ENCODE measurements at regions not wholly inside any gene's neighbourhood (a gene's known extent, or its start where the extent isn't known, plus 50 kb on each side); places are given as distances from the start of the nearest gene placed in this dataset.

DNA sequence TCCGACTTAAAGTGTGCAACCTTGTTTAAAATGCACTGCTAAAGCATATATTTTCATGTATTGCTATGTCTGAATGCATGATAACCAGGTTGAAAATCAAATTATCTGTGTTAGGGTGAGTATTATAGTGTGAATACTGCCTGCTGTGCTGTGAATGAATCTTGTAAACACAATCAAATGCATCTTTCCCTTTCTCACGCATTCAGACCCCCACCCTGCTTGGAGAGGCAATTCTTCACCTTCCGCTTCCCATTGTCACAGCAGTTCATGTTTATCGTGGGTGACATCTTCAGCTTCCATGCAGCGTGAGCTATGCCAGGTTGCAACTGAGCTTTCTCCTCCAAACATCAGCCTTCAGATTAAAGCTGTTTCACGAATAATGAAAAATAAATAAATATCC is 418.0 kb downstream of the MEIS1 start:
- Histone ChIP-seq H3K27ac (no peak overlapping the region), H3K27me3 (no peaks in the 10 kb centered on the region), H3K36me3 (replicated peaks in 1 of 2; ENCODE audit: insufficient read depth in 1 of 2, low read depth in 2 of 2) (no peaks in the 10 kb centered on the region), H3K9me3 (no peaks in the 10 kb centered on the region), H3K4me3 (no peak overlapping the region), H3K4me1 (peaks cover 39% of the 10 kb centered on the region)
- whole genome bisulfite sequencing, 2 donors: 73 to 80% methylated on average over 6 of the region's 6 CpGs
- no peak for DNase-seq
- TF ChIP-seq, protein P1, sequence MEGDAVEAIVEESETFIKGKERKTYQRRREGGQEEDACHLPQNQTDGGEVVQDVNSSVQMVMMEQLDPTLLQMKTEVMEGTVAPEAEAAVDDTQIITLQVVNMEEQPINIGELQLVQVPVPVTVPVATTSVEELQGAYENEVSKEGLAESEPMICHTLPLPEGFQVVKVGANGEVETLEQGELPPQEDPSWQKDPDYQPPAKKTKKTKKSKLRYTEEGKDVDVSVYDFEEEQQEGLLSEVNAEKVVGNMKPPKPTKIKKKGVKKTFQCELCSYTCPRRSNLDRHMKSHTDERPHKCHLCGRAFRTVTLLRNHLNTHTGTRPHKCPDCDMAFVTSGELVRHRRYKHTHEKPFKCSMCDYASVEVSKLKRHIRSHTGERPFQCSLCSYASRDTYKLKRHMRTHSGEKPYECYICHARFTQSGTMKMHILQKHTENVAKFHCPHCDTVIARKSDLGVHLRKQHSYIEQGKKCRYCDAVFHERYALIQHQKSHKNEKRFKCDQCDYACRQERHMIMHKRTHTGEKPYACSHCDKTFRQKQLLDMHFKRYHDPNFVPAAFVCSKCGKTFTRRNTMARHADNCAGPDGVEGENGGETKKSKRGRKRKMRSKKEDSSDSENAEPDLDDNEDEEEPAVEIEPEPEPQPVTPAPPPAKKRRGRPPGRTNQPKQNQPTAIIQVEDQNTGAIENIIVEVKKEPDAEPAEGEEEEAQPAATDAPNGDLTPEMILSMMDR (IDR thresholded peaks at IDR 0.05): no peak
- no peak for TF ChIP-seq POLR2A (IDR thresholded peaks at IDR 0.05)
- intact Hi-C loops (cut with DNase I): no loop called here
- ATAC-seq: no peak

DNA sequence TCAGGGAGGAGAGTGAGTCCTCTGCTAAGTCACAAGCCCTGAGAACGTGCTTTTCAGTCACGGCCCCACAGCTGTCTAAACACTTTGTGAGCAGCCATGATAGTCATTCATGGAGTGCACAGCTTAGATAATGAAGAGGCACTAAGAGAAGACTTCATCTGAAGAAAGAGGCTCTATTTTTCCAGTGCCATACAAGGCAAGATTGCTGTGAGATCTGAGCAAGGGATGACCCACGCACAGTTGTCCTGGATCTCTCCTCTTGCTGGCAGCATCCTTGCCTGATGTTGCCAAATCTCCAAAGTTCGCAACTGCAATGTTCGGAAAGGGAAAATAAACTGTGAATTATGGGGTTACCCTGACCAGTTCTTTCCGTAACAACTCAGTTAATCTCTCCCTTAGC is 418.7 kb downstream of the MEIS1 start:
- peaks cover 35% of the 10 kb centered on the region for H3K4me1 ChIP-seq
- ATAC-seq: no peak
- no peak for TF ChIP-seq POLR2A (IDR thresholded peaks at IDR 0.05)
- TF ChIP-seq, protein P1 (IDR thresholded peaks at IDR 0.05): no peak

DNA sequence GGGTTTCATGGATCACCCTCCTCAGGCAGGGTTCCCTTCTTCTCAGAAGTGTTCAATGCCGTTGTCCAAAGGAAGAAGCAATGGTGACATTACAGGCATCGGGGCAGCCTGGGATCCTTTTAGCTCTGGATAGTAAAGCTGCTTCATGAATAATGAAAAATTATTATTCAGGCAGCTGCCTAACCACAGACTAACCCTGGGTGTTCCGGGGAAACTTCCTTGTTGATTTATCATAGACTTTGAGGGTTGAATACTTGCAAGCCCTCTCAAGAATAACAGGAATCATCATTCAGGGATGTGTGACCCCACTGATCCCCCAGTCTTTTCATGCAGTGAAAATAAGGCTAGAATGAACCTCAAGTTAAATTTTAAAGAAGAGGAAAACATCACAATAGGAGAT is 419.4 kb downstream of the MEIS1 start:
- intact Hi-C loops (cut with DNase I): no loop called here
- Histone ChIP-seq H3K27ac (no peak overlapping the region), H3K4me1 (peaks cover 28% of the 10 kb centered on the region), H3K4me3 (no peak overlapping the region), H3K27me3 (no peaks in the 10 kb centered on the region), H3K9me3 (no peaks in the 10 kb centered on the region), H3K36me3 (replicated peaks in 1 of 2; ENCODE audit: insufficient read depth in 1 of 2, low read depth in 2 of 2) (no peaks in the 10 kb centered on the region)
- DNase-seq: no peak
- no peak for ATAC-seq
- 52 to 83% methylated on average over 3 of the region's 3 CpGs for WGBS, 2 donors
- TF ChIP-seq POLR2A (IDR thresholded peaks at IDR 0.05): no peak
- TF ChIP-seq, protein P1 (IDR thresholded peaks at IDR 0.05): no peak

More for the DNA sequence above, 418.7 kb downstream of the MEIS1 start:
- Histone ChIP-seq H3K27ac (no peak overlapping the region), H3K9me3 (no peaks in the 10 kb centered on the region), H3K27me3 (no peaks in the 10 kb centered on the region), H3K36me3 (replicated peaks in 1 of 2; ENCODE audit: insufficient read depth in 1 of 2, low read depth in 2 of 2) (no peaks in the 10 kb centered on the region), H3K4me3 (no peak overlapping the region)
- DNase-seq: no peak
- intact Hi-C loops (cut with DNase I): no loop called here
- WGBS, 2 donors: 74 to 75% methylated on average over 6 of the region's 6 CpGs

DNA sequence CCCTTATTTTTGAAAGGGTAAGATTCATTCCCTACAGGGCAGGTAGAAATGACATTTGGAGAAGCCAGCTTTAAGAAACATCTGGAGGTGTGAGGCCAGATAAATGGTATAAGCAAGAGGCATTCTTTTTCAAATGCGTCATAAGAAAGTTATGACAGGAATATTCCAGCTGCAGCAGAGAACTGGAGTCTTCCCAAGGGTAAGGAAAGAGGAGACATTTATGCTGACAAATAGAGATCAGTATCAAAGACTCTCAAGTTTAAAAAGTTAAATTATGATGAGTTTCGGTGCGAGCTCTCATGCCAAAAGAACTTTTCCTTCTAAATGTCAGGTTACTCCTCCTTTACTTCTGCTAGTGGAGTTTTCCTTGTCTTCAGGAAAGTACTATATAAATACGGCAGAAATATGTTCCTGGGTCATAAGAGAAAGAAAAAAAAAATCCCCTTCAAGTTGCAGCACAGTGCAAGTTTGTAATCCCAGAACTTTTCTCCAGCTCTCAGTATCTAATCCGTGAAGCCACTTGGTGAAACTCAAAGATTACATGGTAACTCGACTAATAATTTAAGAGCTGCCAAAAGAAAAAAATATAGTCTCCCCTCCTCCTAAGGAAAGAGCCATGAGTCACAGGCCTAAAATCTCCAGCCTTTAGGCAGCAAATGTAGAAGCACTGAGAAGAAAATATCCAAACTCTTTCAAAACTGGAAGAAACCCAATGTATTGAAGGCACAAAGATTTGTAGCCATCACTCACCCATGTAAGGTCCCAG is 428.1 kb downstream of the MEIS1 start:
- intact Hi-C loops (cut with DNase I): no loop called here
- H3K4me3 ChIP-seq: no peak overlapping the region
- no peaks in the 10 kb centered on the region for H3K36me3 ChIP-seq (replicated peaks in 1 of 2; ENCODE audit: insufficient read depth in 1 of 2, low read depth in 2 of 2)
- WGBS, 2 donors: 70 to 82% methylated on average over 6 of the region's 6 CpGs
- no peak overlapping the region for H3K27ac ChIP-seq
- no peak for TF ChIP-seq POLR2A (IDR thresholded peaks at IDR 0.05)
- TF ChIP-seq, protein P1 (IDR thresholded peaks at IDR 0.05): no peak
- ATAC-seq (no peak), DNase-seq (no peak)
- no peaks in the 10 kb centered on the region for H3K9me3 ChIP-seq
- H3K27me3 ChIP-seq: no peaks in the 10 kb centered on the region
- H3K4me1 ChIP-seq: no peaks in the 10 kb centered on the region

DNA sequence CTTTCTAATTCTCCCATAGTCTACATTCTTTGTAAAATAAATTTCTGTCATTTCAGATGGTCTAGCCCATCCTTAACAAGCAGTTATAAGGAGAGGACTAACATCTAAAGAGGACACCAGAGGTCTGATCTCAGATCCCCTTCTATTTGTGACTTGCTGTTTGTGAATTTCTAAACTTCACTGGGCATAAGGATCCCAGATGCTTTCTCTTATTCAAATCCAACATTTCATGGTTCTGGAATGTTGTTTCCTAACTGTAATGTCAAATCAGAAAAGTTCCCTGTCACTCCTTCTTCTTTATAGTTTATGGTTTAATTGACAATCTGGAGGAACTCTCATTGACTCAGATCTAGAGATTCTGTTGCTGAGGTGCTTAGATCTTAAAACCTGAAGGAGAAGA is 430.2 kb downstream of the MEIS1 start:
- intact Hi-C loops (cut with DNase I): no loop called here
- Histone ChIP-seq H3K27ac (no peak overlapping the region), H3K4me1 (no peaks in the 10 kb centered on the region), H3K4me3 (no peak overlapping the region), H3K27me3 (no peaks in the 10 kb centered on the region), H3K36me3 (replicated peaks in 1 of 2; ENCODE audit: insufficient read depth in 1 of 2, low read depth in 2 of 2) (no peaks in the 10 kb centered on the region), H3K9me3 (no peaks in the 10 kb centered on the region)
- no peak for ATAC-seq
- DNase-seq: no peak
- no peak for TF ChIP-seq POLR2A (IDR thresholded peaks at IDR 0.05)
- TF ChIP-seq, protein P1 (IDR thresholded peaks at IDR 0.05): no peak
